AG09309 (cell line): ENCODE measurements at regions not wholly inside any gene's neighbourhood (a gene's known extent, or its start where the extent isn't known, plus 50 kb on each side); places are given as distances from the start of the nearest gene placed in this dataset.

ENCODE experiments used
- DNase-seq: peaks from one replicate; pipeline ENCODE4 v3.0.0-alpha.2; 2010; ENCODE audit warnings: low read depth
- H3K4me3 ChIP-seq: 2 replicates; pipeline ENCODE4 v1.5.1; 2011; ENCODE audit warnings: mild to moderate bottlenecking, low read depth, low read length, moderate library complexity; ENCODE audit not compliant: control insufficient read depth
- TF ChIP-seq, protein P1 (sequence below): IDR thresholded peaks from 2 replicates; pipeline ENCODE4 v1.5.1; 2011; ENCODE audit warnings: mild to moderate bottlenecking, low read depth, low read length, inconsistent platforms; ENCODE audit not compliant: insufficient read depth, control insufficient read depth; ENCODE audit errors: missing control alignments

DNA sequence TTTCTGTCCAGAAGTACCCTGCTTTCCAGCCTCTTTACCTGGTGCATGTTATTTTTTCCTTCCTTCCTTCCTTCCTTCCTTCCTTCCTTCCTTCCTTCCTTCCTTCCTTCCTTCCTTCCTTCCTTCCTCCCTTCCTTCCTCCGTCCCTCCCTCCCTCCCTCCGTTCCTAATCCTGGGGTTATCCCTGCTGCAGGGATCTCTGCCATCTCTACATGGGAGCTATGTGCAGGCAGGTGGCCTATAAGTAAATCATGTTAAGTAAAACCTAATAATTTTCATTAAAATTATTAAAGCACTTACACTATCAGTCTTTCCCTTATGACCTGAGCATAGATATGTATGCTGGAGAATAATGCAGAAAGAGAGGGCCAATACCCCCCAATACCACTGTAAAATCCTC, 351.9 kb downstream of the ZSWIM6 start:
- DNase-seq = no peak
- TF ChIP-seq, protein P1, sequence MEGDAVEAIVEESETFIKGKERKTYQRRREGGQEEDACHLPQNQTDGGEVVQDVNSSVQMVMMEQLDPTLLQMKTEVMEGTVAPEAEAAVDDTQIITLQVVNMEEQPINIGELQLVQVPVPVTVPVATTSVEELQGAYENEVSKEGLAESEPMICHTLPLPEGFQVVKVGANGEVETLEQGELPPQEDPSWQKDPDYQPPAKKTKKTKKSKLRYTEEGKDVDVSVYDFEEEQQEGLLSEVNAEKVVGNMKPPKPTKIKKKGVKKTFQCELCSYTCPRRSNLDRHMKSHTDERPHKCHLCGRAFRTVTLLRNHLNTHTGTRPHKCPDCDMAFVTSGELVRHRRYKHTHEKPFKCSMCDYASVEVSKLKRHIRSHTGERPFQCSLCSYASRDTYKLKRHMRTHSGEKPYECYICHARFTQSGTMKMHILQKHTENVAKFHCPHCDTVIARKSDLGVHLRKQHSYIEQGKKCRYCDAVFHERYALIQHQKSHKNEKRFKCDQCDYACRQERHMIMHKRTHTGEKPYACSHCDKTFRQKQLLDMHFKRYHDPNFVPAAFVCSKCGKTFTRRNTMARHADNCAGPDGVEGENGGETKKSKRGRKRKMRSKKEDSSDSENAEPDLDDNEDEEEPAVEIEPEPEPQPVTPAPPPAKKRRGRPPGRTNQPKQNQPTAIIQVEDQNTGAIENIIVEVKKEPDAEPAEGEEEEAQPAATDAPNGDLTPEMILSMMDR = no peak

DNA sequence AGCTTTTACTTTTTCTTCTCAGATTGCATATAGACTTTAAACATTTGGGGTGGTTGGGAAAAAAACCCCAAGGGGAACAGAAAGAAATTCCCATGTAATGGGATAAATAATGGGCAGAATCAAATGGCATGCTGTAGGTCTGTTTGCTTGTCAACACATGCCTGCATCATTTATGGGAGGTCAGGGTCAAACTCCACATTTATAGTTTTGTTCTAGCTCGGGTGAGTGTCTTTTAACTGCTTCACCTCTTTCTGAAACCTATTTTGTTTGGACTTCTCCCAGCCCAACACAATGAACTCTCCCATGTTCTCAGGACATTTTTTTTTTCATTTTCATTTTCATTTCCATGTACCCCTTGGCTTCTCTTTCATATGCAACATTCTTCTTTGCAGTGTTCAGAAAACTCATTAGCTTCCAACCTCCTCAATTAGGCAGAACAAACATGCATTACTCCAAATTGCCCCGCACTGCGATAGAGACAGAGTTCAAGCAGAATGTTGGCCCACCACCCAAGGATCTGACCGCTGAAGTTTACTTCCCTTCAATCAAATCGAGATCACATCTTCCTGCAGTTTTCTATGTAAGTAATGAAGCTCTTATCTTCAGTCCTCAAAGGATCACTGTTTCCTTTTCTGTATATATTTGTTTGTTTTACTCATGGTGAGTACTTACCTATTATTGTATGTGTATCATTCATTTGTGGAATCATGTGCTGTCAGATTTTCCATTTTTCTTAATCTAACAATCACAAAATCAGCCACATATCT, 354.6 kb downstream of the ZSWIM6 start:
- TF ChIP-seq, protein P1 = no peak
- no peak for DNase-seq
- H3K4me3 ChIP-seq = no peak overlapping the region

More for the DNA sequence above, 351.9 kb downstream of the ZSWIM6 start:
- H3K4me3 ChIP-seq = no peak overlapping the region

DNA sequence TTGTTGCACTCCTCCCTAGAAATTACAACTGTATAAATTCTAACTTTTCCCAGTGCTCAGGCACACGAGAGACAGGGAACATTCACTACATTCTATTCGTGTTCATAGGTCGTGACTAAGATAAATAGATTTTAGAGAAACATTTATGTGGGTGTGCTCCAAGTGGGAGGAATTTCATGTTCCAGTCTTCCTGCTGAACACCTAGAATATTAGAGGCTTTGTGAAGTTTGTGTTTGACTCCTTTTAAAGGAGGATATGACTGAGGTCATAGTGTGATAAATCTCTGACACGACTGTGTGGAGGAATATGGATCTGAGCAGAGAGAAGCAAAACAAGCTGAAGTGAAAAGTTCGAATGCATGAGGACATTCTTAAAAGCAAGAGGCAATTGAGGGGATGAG, 355.3 kb downstream of the ZSWIM6 start:
- DNase-seq = no peak
- TF ChIP-seq, protein P1 = no peak
- no peak overlapping the region for H3K4me3 ChIP-seq

DNA sequence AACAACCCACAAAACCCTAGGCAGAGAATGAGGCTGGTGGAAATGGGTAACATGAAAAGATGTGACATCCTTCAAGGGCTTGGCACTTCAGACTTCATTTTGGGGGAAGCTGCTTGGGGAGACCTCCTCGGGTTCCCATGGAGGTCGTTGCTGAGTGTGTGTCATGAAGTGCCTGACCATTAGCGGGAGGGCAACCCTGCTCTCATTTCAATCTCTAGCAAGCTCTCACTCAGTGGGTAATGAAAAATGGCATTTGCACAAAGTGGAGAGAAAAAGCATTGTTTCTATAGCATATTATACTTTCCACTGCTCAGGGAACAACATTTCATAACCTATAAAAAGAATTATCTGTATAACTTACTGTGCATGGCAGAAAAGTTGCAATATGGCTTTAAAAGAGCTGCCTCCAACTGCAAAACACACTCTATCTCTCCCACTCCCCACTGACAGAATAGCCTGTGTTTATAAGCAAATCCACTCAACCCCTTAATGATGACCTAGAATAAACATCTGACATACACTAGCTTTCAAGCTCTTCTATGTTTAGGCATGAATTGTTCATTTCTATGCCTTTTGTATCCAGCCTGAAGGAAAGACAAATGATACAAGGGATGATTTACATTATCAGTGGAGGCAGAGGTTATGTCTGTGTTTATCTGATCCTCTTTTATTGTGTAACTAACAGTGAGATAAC, 357.2 kb downstream of the ZSWIM6 start:
- no peak overlapping the region for H3K4me3 ChIP-seq
- TF ChIP-seq, protein P1 = no peak
- DNase-seq = no peak

DNA sequence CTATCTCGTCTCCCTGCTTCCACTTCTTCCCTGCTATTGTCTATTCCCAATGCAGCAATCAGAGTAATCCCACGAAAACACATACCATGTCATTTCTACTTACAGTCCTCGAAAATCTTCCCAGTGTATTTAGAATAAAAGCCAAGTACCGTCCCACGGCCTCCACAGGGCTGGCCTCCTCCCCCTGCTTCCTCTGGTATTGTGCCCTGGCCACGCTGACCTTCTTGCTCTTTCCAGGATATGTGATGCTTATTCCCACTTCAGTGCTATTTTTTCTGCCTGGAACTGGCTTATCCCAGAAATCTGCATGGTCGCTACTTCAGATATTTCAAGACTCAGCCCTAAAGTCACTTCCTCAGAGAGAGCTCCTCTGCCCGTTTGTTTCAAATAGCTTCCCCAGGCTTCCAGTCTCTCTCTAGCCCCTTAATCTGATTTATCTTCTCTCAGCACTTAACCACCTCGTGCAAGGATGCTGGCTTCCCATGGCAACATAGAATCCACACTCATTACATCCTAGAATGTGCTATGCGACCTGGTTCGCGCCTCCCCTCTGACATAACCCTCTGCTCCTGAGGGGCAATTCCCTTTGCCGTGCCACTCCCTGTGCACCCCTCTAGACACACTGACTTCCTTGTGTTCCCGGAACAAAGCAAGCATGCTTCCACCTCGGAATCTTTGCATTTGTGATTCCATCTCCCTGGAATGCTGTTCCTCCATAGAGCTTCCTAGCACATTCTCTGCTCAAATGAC, 365.9 kb downstream of the ZSWIM6 start:
- DNase-seq = no peak
- no peak overlapping the region for H3K4me3 ChIP-seq
- TF ChIP-seq, protein P1 = no peak

DNA sequence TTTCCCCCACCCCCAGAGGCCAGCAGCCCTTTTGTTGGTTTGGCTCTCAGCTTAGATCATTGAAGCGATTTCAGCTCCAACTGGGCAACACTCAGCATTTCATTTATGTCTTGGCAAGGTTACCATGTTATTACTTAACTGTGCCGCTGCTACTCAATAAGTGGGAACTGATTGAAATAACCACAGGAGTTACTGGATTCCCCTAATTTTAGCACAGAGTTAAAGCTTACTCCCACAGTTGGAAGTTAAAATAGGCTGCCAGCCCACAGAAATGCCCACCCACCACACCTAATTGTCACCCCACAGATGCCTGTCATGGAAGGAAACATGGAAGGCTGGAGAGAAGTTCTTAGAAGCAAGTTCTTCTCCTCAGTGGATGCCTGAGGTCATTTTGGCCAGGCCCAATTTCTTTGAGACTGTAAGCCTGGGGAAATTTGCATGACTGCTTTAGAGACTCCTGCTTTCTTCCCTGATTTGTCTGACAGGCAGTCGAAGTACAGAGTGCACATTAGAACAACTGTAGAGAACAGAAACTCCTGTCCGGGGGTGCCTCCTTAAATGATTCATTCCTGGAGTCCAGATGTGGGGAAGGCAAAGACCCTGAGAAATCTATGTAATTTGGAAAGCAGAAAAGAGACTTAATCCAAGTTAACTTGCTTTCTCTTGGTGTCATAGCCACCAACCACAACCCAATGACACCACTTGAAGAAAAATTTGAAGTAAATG, 370.0 kb downstream of the ZSWIM6 start:
- DNase-seq = no peak
- TF ChIP-seq, protein P1 = no peak
- no peak overlapping the region for H3K4me3 ChIP-seq
